HG03442 (cell line): ENCODE measurements at regions not wholly inside any gene's neighbourhood (a gene's known extent, or its start where the extent isn't known, plus 50 kb on each side); places are given as distances from the start of the nearest gene placed in this dataset.

ENCODE experiments used
- ATAC-seq: cut with Tn5 transposase; IDR thresholded peaks from one replicate; pipeline ENCODE4 v1.9.1; 2021; ENCODE audit warnings: mild to moderate bottlenecking, moderate library complexity; ENCODE audit not compliant: unreplicated experiment

GRCh38 chr1:81126989-81127581, 673.6 kb upstream of the ADGRL2 start:
- ATAC-seq = no peak

GRCh38 chr1:81125672-81126071, 675.1 kb upstream of the ADGRL2 start:
- no peak for ATAC-seq

GRCh38 chr1:81121306-81121705, 679.4 kb upstream of the ADGRL2 start:
- no peak for ATAC-seq

- ATAC-seq = no peak
Measured at GRCh38 chr1:81119319-81119718, 681.4 kb upstream of the ADGRL2 start.

DNA sequence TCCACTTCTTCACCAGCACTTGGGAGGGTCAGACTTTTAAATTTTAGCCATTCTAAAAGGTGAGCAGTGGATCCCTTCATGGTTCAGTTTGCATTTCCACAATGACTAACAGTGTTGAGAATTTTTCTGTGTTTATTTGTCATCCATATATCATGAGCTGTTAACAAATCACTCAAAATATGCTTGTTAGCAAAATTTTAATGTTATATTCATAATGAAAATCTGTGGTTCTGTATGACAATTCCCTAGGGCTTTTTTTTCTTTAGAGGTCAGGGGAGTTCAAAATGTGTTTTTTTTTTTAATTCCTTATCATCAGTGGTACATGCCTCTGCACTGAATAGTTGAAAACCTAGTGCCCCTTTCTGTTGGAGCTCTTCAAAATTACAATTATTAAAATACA, 682.2 kb upstream of the ADGRL2 start:
- no peak for ATAC-seq

DNA sequence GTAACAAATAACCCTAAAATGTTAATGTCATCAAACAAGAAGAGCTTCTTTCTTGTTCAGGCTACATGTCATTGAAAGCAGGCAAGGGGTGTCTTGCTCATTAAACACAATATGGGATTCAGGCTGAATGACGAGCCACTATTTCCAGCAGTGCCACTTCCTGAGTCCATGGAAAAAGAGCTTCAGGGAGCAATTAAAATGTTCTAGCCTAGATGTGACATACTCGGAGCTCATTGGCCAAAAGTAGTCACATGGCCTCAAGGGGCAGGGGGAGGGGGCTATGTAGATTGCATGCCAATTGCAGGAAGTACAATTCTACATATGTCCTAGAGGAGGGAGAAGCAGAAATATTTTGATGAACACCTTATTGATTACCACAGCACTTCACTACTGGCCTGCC, 685.3 kb upstream of the ADGRL2 start:
- ATAC-seq = no peak

GRCh38 chr1:81114191-81114590, 686.5 kb upstream of the ADGRL2 start:
- ATAC-seq = no peak

GRCh38 chr1:81113688-81114087, 687.0 kb upstream of the ADGRL2 start:
- no peak for ATAC-seq

- ATAC-seq = no peak
Measured at GRCh38 chr1:81111818-81112217, 688.9 kb upstream of the ADGRL2 start.

- ATAC-seq = no peak
Measured at GRCh38 chr1:81109038-81109437, 691.7 kb upstream of the ADGRL2 start.

DNA sequence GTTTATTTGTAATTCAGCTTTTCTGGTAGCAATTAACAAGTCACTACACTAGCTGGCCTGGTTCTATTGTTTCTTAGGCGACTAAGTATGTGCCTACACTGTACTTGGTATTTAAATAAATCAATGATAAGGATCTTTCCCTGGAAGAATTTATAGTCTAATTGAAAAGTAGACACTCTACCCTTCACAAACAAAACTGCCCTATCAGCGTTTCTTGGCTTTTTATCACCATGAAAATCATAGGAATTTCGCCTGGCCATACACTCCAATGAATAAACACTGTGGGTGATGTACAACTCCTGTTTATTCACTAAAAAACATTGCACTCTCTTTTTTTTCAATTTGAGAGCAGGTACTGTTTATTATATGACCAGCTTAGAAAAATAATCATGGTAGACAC, 702.9 kb upstream of the ADGRL2 start:
- ATAC-seq = no peak

GRCh38 chr1:81073580-81073979, 727.2 kb upstream of the ADGRL2 start:
- ATAC-seq = no peak

GRCh38 chr1:81071969-81072753, 728.6 kb upstream of the ADGRL2 start:
- no peak for ATAC-seq

- ATAC-seq = no peak
Measured at GRCh38 chr1:81071072-81071858, 729.5 kb upstream of the ADGRL2 start.

DNA sequence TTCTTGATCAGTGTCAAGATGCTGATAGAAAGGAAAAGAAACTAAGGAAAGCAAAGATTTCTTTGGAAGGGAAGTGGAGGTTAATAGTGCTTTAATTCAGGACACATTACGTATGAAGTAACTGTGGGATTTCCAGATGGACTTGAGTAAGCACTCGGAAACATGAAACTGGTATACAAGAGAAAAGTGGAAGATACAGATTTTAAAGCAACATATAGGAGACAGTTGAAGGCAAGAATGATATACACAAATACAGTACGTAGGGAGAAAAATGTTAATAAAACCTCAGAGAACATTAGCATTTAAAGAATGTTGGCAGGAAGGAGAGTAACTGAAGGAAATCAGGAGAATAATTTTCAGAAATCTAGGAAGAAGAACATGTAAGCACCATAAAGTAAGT, 730.9 kb upstream of the ADGRL2 start:
- no peak for ATAC-seq

GRCh38 chr1:81068726-81069125, 732.0 kb upstream of the ADGRL2 start:
- no peak for ATAC-seq

- ATAC-seq = no peak
Measured at GRCh38 chr1:81053826-81054225, 746.9 kb upstream of the ADGRL2 start.

GRCh38 chr1:81052162-81052561, 748.6 kb upstream of the ADGRL2 start:
- no peak for ATAC-seq

DNA sequence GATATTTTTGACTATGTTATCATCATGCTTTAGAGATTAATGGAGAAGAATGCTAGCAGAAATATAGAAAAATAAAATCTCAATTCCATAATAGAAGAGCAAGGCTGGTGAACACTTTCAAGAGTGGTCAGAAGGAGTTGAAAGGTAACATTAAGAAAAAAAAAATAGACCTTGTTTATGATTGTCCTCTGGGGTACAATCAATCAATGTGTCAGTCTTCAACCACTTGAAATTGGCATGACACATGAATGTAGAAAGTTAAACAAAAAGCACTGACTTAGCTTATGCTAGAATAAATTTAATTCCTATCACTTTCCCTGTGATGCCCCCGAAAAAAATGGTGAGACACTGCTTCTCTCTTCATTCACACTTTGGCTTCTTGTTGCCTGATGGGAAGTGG, 750.3 kb upstream of the ADGRL2 start:
- ATAC-seq = no peak

GRCh38 chr1:81044708-81045107, 756.0 kb upstream of the ADGRL2 start:
- ATAC-seq = no peak

DNA sequence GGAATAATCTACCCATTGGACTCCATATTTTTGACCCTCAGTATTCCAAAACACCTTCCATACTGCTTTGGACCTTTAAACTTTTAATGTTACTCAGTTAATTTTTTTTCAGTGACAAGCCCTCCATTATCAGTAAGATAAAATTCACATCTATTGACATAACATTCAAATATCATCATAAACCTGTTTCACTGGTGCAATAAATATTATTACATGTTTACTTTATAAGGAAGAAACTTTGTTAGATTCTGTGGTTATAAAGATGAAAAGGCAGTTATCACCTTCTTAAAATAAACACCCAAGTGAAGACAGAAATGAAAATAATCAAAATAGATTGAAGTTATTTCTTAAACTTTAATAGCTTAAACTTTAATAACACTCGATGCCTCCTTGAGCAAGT, 758.5 kb upstream of the ADGRL2 start:
- no peak for ATAC-seq

DNA sequence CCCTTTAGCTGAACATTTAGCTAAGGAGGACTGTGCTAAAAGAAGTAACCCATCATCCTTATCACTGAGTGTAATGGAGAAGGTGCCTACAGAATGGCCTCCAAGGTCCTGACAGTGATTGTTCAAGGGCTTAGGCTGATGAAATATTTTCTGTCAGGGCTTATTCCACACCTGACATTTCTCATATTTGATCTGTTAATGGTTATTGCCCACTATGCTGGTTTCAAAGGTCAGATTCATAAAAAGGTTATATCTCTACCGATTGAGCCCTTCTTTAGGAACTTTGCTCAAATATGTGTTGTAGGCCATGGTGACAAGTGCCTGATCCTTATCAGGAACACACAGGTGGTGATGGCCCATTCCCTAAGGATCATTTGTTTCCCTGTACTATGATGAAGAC, 766.4 kb upstream of the ADGRL2 start:
- ATAC-seq = no peak
